HG03558 (cell line): ENCODE measurements at regions not wholly inside any gene's neighbourhood (a gene's known extent, or its start where the extent isn't known, plus 50 kb on each side); places are given as distances from the start of the nearest gene placed in this dataset.
"Not testable (repeated sequence)": the region's sequence is repeated elsewhere in the genome, so short reads cannot be mapped to it uniquely, and the experiment has no call there.

Experiments used
- ATAC-seq: cut with Tn5 transposase; IDR thresholded peaks from one replicate; pipeline ENCODE4 v1.9.1; 2021; ENCODE audit warnings: moderate number of reproducible peaks; ENCODE audit not compliant: unreplicated experiment; ENCODE audit errors: extremely low read depth

GRCh38 chr7:91731976-91732375 is 148.5 kb downstream of the MTERF1 start:
- no peak for ATAC-seq

GRCh38 chr7:91749418-91749817 is 131.1 kb downstream of the MTERF1 start:
- no peak for ATAC-seq

- ATAC-seq: no peak
Measured at GRCh38 chr7:91750091-91750490, 130.4 kb downstream of the MTERF1 start.

GRCh38 chr7:91752102-91752501 is 128.4 kb downstream of the MTERF1 start:
- ATAC-seq: no peak

GRCh38 chr7:91754280-91754679 is 126.2 kb downstream of the MTERF1 start:
- ATAC-seq: not testable (repeated sequence)

- not testable (repeated sequence) for ATAC-seq
Measured at GRCh38 chr7:91755121-91755520, 125.4 kb downstream of the MTERF1 start.

- no peak for ATAC-seq
Measured at GRCh38 chr7:91759205-91759863, 121.2 kb downstream of the MTERF1 start.

GRCh38 chr7:91767820-91768219 is 112.7 kb downstream of the MTERF1 start:
- ATAC-seq: no peak

GRCh38 chr7:91771394-91771793 is 109.1 kb downstream of the MTERF1 start:
- no peak for ATAC-seq

- no peak for ATAC-seq
Measured at GRCh38 chr7:91771921-91772815, 108.3 kb downstream of the MTERF1 start.

GRCh38 chr7:91776171-91776570 is 104.3 kb downstream of the MTERF1 start:
- ATAC-seq: no peak

- no peak for ATAC-seq
Measured at GRCh38 chr7:91777522-91777921, 103.0 kb downstream of the MTERF1 start.

- ATAC-seq: no peak
Measured at GRCh38 chr7:91778416-91778815, 102.1 kb downstream of the MTERF1 start.

GRCh38 chr7:91780521-91780920 is 100.0 kb downstream of the MTERF1 start:
- ATAC-seq: no peak

GRCh38 chr7:91784469-91784868 is 96.0 kb downstream of the MTERF1 start:
- no peak for ATAC-seq

GRCh38 chr7:91787931-91788330 is 92.6 kb downstream of the MTERF1 start:
- no peak for ATAC-seq

GRCh38 chr7:91789086-91789485 is 91.4 kb downstream of the MTERF1 start:
- no peak for ATAC-seq

GRCh38 chr7:91789558-91789957 is 90.9 kb downstream of the MTERF1 start:
- ATAC-seq: no peak

- not testable (repeated sequence) for ATAC-seq
Measured at GRCh38 chr7:91790646-91791045, 89.9 kb downstream of the MTERF1 start.

GRCh38 chr7:91796122-91796521 is 84.4 kb downstream of the MTERF1 start:
- no peak for ATAC-seq

- no peak for ATAC-seq
Measured at GRCh38 chr7:91798425-91798824, 82.1 kb downstream of the MTERF1 start.

GRCh38 chr7:91800389-91800788 is 80.1 kb downstream of the MTERF1 start:
- ATAC-seq: no peak
